Endothelial cell of umbilical vein (primary cell): ENCODE measurements at regions not wholly inside any gene's neighbourhood (a gene's known extent, or its start where the extent isn't known, plus 50 kb on each side); places are given as distances from the start of the nearest gene placed in this dataset.

ENCODE experiments used
- BruUV-seq: library from RNA; stranded (reverse); fragments of 400-500 nt; replicated peaks from 2 replicates; lab custom pipeline; 2021; lab: Mats Ljungman, UMichigan
- CTCF ChIA-PET: fragments of 300-600, 350-600 bp; sonication (Branson Sonifier 250); formaldehyde crosslinking; loops from one replicate; lab custom pipeline; 2021; ENCODE audit warnings: antibody characterized with exemption, inconsistent platforms; lab: Charles Lee
- POLR2A ChIA-PET: fragments of 300-600, 350-600 bp; sonication (Branson Sonifier 250); formaldehyde crosslinking; loops from one replicate; lab custom pipeline; 2021; ENCODE audit warnings: antibody characterized with exemption, inconsistent platforms; lab: Charles Lee
- DNase-seq: peaks from one replicate; pipeline ENCODE4 v3.0.0-alpha.2; 2011; ENCODE audit warnings: low read depth, low spot score
- FAIRE-seq: peaks from 2 replicates; lab custom pipeline; 2011; peaks lifted over from hg19 to GRCh38; lab: Jason Lieb, UNC
- H2AFZ ChIP-seq: 2 replicates; pipeline ENCODE4 v1.6.0; 2012; ENCODE audit warnings: low read depth, low read length, control low read depth, inconsistent platforms
- H3K27ac ChIP-seq: 2 replicates; pipeline ENCODE4 v1.5.1; 2011; ENCODE audit warnings: low read depth, mild to moderate bottlenecking, control low read depth, low read length, moderate library complexity; ENCODE audit not compliant: insufficient read depth
- H3K27me3 ChIP-seq, 2 experiments: 2 replicates each; pipeline versions ENCODE4 v1.6.0 to v1.6.1; 2011; ENCODE audit warnings: low read length in 2 of 2, mixed read lengths in 1 of 2; ENCODE audit not compliant: control insufficient read depth in 2 of 2, insufficient read depth in 2 of 2
- H3K36me3 ChIP-seq, 2 experiments: 2 replicates in 1 of 2; 3 replicates in 1 of 2; pipeline ENCODE4 v1.5.1; 2011; ENCODE audit warnings: low read length in 2 of 2, mild to moderate bottlenecking in 1 of 2, moderate library complexity in 1 of 2; ENCODE audit not compliant: control insufficient read depth in 2 of 2, insufficient read depth in 2 of 2; ENCODE audit errors: extremely low read depth in 1 of 2
- H3K4me1 ChIP-seq: 3 replicates; pipeline ENCODE4 v1.5.1; 2011; ENCODE audit warnings: mild to moderate bottlenecking, low read length; ENCODE audit not compliant: control insufficient read depth, insufficient read depth; ENCODE audit errors: extremely low read depth
- H3K4me2 ChIP-seq: 2 replicates; pipeline ENCODE4 v1.6.1; 2011; ENCODE audit warnings: low read length, control low read depth, mixed read lengths; ENCODE audit not compliant: insufficient read depth
- H3K4me3 ChIP-seq, 3 experiments: fragments of 200-600 bp in 1 of 3; sonication (generic), shearing (Covaris generic) in 1 of 3; replicated peaks in 1 of 3; 2 replicates each; pipeline ENCODE4 v1.5.1; 2011 to 2016; ENCODE audit warnings: control low read depth in 3 of 3, low read length in 3 of 3, mild to moderate bottlenecking in 2 of 3, inconsistent platforms in 1 of 3, low read depth in 1 of 3, moderate library complexity in 1 of 3; ENCODE audit not compliant: insufficient read depth in 1 of 3
- H3K79me2 ChIP-seq: 2 replicates; pipeline ENCODE4 v1.6.0; 2012; ENCODE audit warnings: low read length, inconsistent platforms; ENCODE audit not compliant: control insufficient read depth, insufficient read depth
- H3K9ac ChIP-seq: replicated peaks from 2 replicates; pipeline ENCODE3; 2011; ENCODE audit warnings: low read length, control low read depth; ENCODE audit not compliant: insufficient read depth; ENCODE audit errors: extremely low read depth
- H3K9me1 ChIP-seq: replicated peaks from 3 replicates; pipeline ENCODE4 v1.6.0; 2011; ENCODE audit warnings: mild to moderate bottlenecking, low read length; ENCODE audit not compliant: control insufficient read depth, insufficient read depth; ENCODE audit errors: extremely low read depth
- H3K9me3 ChIP-seq: replicated peaks from 2 replicates; pipeline ENCODE4 v1.5.1; 2012; ENCODE audit warnings: low read length, inconsistent platforms; ENCODE audit not compliant: control insufficient read depth, insufficient read depth
- H4K20me1 ChIP-seq: replicated peaks from 2 replicates; pipeline ENCODE3; 2011; ENCODE audit warnings: mild to moderate bottlenecking, low read length; ENCODE audit not compliant: control insufficient read depth, insufficient read depth; ENCODE audit errors: extremely low read depth
- CTCF ChIP-seq, 2 donors: IDR thresholded peaks; 1 replicate in 1 of 2; 2 replicates in 1 of 2; pipeline ENCODE4 v1.5.1; 2011; ENCODE audit warnings: low read length in 2 of 2, mild to moderate bottlenecking in 2 of 2, moderate library complexity in 2 of 2, control low read depth in 1 of 2, inconsistent platforms in 1 of 2, low read depth in 1 of 2; ENCODE audit not compliant: insufficient read depth in 1 of 2; ENCODE audit errors: extremely low read depth in 1 of 2
- EZH2 ChIP-seq: IDR thresholded peaks from 2 replicates; pipeline ENCODE4 v1.6.1; 2012; ENCODE audit warnings: borderline replicate concordance, low read depth, mild to moderate bottlenecking, moderate library complexity, low read length, inconsistent platforms; ENCODE audit not compliant: severe bottlenecking
- FOS ChIP-seq: IDR thresholded peaks from 2 replicates; pipeline ENCODE4 v1.6.1; 2011; ENCODE audit warnings: mild to moderate bottlenecking, low read length, moderate library complexity, borderline replicate concordance; ENCODE audit not compliant: insufficient read depth
- GATA2 ChIP-seq: IDR thresholded peaks from 2 replicates; pipeline ENCODE4 v1.7.0; 2011; ENCODE audit warnings: low read depth, mild to moderate bottlenecking, moderate library complexity, mixed read lengths, low read length; ENCODE audit not compliant: insufficient read length, insufficient read depth
- JUN ChIP-seq: IDR thresholded peaks from 2 replicates; pipeline ENCODE4 v1.6.1; 2011; ENCODE audit warnings: borderline replicate concordance, low read depth; ENCODE audit not compliant: insufficient read length, insufficient read depth
- MAX ChIP-seq: IDR thresholded peaks from 2 replicates; pipeline ENCODE4 v1.6.1; 2011; ENCODE audit not compliant: insufficient read depth, insufficient read length
- MYC ChIP-seq: IDR thresholded peaks from one replicate; pipeline ENCODE4 v1.6.1; 2011; ENCODE audit warnings: mild to moderate bottlenecking, low read depth, low read length
- POLR2A ChIP-seq: IDR thresholded peaks from 2 replicates; pipeline ENCODE4 v1.6.1; 2012; ENCODE audit warnings: low read depth, mild to moderate bottlenecking, control low read depth, low read length
- POLR2AphosphoS5 ChIP-seq: IDR thresholded peaks from 2 replicates; pipeline ENCODE4 v1.6.1; 2012; ENCODE audit warnings: low read depth, mild to moderate bottlenecking, control low read depth, low read length, moderate library complexity; ENCODE audit not compliant: insufficient read depth
- dilution Hi-C: fragments of 300-500 bp; cut with MboI; formaldehyde crosslinking; loops from one replicate; pipeline ENCODE4 v1.15.0; 2019; ENCODE audit warnings: low sequenced_read_pairs; ENCODE audit not compliant: extremely low pct_ligation_motif_present
- intact Hi-C: fragments of 100-400 bp; cut with micrococcal nuclease; formaldehyde crosslinking; loops from one replicate; pipeline ENCODE4 v1.10.0; 2022

- H3K9ac ChIP-seq, result no peak overlapping the region
- FAIRE-seq (no peak), DNase-seq (no peak)
- H3K27me3 ChIP-seq, result peaks cover 2 to 3% of the 10 kb centered on the region in 2 experiments
- dilution Hi-C loops (no loop called here), intact Hi-C loops (no loop called here)
- H3K27ac ChIP-seq, result no peak overlapping the region
- H3K9me1 ChIP-seq, result no peaks in the 10 kb centered on the region
- no peak overlapping the region for H3K4me3 ChIP-seq
- H3K79me2 ChIP-seq, result no peaks in the 10 kb centered on the region
- CTCF ChIA-PET, result no interaction called here
- H3K4me1 ChIP-seq, result no peaks in the 10 kb centered on the region
- H3K4me2 ChIP-seq, result no peak overlapping the region
- no peaks in the 10 kb centered on the region for H4K20me1 ChIP-seq
- no peaks in the 10 kb centered on the region for H3K9me3 ChIP-seq
- POLR2A ChIA-PET, result no interaction called here
- no peak overlapping the region for H2AFZ ChIP-seq
- H3K36me3 ChIP-seq, result no peaks in the 10 kb centered on the region
- TF ChIP-seq POLR2A, result no peak
- BruUV-seq, result no TSS peak
Measured at GRCh38 chr1:88610687-88611086, 73.4 kb upstream of the PKN2 start.

- dilution Hi-C loops (no loop called here), intact Hi-C loops (no loop called here)
- no TSS peak for BruUV-seq
- no peak for DNase-seq
- no peak overlapping the region for H3K27ac ChIP-seq
- POLR2A ChIA-PET, result no interaction called here
- H3K27me3 ChIP-seq, result peaks cover 2 to 3% of the 10 kb centered on the region in 2 experiments
- TF ChIP-seq POLR2AphosphoS5 (no peak), JUN (no peak), EZH2 (no peak), CTCF (IDR thresholded peaks at IDR 0.05; ENCODE audit: extremely low read depth in 1 of 2, insufficient read depth in 1 of 2, low read depth in 1 of 2, low read length in 2 of 2) (no peak), GATA2 (no peak), MAX (no peak), MYC (no peak), POLR2A (no peak), FOS (no peak)
- H3K36me3 ChIP-seq, result no peaks in the 10 kb centered on the region
- no peak overlapping the region for H2AFZ ChIP-seq
- H3K9me3 ChIP-seq, result no peaks in the 10 kb centered on the region
- H3K4me2 ChIP-seq, result no peak overlapping the region
- H3K4me3 ChIP-seq, result no peak overlapping the region
- no peaks in the 10 kb centered on the region for H4K20me1 ChIP-seq
- H3K9me1 ChIP-seq, result no peaks in the 10 kb centered on the region
- H3K4me1 ChIP-seq, result no peaks in the 10 kb centered on the region
- H3K9ac ChIP-seq, result no peak overlapping the region
- CTCF ChIA-PET, result no interaction called here
- H3K79me2 ChIP-seq, result no peaks in the 10 kb centered on the region
- no peak for FAIRE-seq
Measured at GRCh38 chr1:88612292-88612691, 71.8 kb upstream of the PKN2 start.
